Endothelial cell of umbilical vein (primary cell): ENCODE measurements at regions not wholly inside any gene's neighbourhood (a gene's known extent, or its start where the extent isn't known, plus 50 kb on each side); places are given as distances from the start of the nearest gene placed in this dataset.

Source experiments
- BruUV-seq: library from RNA; stranded (reverse); fragments of 400-500 nt; replicated peaks from 2 replicates; lab custom pipeline; 2021; lab: Mats Ljungman, UMichigan
- CTCF ChIA-PET: fragments of 300-600, 350-600 bp; sonication (Branson Sonifier 250); formaldehyde crosslinking; loops from one replicate; lab custom pipeline; 2021; ENCODE audit warnings: antibody characterized with exemption, inconsistent platforms; lab: Charles Lee
- POLR2A ChIA-PET: fragments of 300-600, 350-600 bp; sonication (Branson Sonifier 250); formaldehyde crosslinking; loops from one replicate; lab custom pipeline; 2021; ENCODE audit warnings: antibody characterized with exemption, inconsistent platforms; lab: Charles Lee
- DNase-seq: peaks from one replicate; pipeline ENCODE4 v3.0.0-alpha.2; 2011; ENCODE audit warnings: low read depth, low spot score
- FAIRE-seq: peaks from 2 replicates; lab custom pipeline; 2011; peaks lifted over from hg19 to GRCh38; lab: Jason Lieb, UNC
- H2AFZ ChIP-seq: 2 replicates; pipeline ENCODE4 v1.6.0; 2012; ENCODE audit warnings: low read depth, low read length, control low read depth, inconsistent platforms
- H3K27ac ChIP-seq: 2 replicates; pipeline ENCODE4 v1.5.1; 2011; ENCODE audit warnings: low read depth, mild to moderate bottlenecking, control low read depth, low read length, moderate library complexity; ENCODE audit not compliant: insufficient read depth
- H3K27me3 ChIP-seq, 2 experiments: 2 replicates each; pipeline versions ENCODE4 v1.6.0 to v1.6.1; 2011; ENCODE audit warnings: low read length in 2 of 2, mixed read lengths in 1 of 2; ENCODE audit not compliant: control insufficient read depth in 2 of 2, insufficient read depth in 2 of 2
- H3K36me3 ChIP-seq, 2 experiments: 2 replicates in 1 of 2; 3 replicates in 1 of 2; pipeline ENCODE4 v1.5.1; 2011; ENCODE audit warnings: low read length in 2 of 2, mild to moderate bottlenecking in 1 of 2, moderate library complexity in 1 of 2; ENCODE audit not compliant: control insufficient read depth in 2 of 2, insufficient read depth in 2 of 2; ENCODE audit errors: extremely low read depth in 1 of 2
- H3K4me1 ChIP-seq: 3 replicates; pipeline ENCODE4 v1.5.1; 2011; ENCODE audit warnings: mild to moderate bottlenecking, low read length; ENCODE audit not compliant: control insufficient read depth, insufficient read depth; ENCODE audit errors: extremely low read depth
- H3K4me2 ChIP-seq: 2 replicates; pipeline ENCODE4 v1.6.1; 2011; ENCODE audit warnings: low read length, control low read depth, mixed read lengths; ENCODE audit not compliant: insufficient read depth
- H3K4me3 ChIP-seq, 3 experiments: fragments of 200-600 bp in 1 of 3; sonication (generic), shearing (Covaris generic) in 1 of 3; replicated peaks in 1 of 3; 2 replicates each; pipeline ENCODE4 v1.5.1; 2011 to 2016; ENCODE audit warnings: control low read depth in 3 of 3, low read length in 3 of 3, mild to moderate bottlenecking in 2 of 3, inconsistent platforms in 1 of 3, low read depth in 1 of 3, moderate library complexity in 1 of 3; ENCODE audit not compliant: insufficient read depth in 1 of 3
- H3K79me2 ChIP-seq: 2 replicates; pipeline ENCODE4 v1.6.0; 2012; ENCODE audit warnings: low read length, inconsistent platforms; ENCODE audit not compliant: control insufficient read depth, insufficient read depth
- H3K9ac ChIP-seq: replicated peaks from 2 replicates; pipeline ENCODE3; 2011; ENCODE audit warnings: low read length, control low read depth; ENCODE audit not compliant: insufficient read depth; ENCODE audit errors: extremely low read depth
- H3K9me1 ChIP-seq: replicated peaks from 3 replicates; pipeline ENCODE4 v1.6.0; 2011; ENCODE audit warnings: mild to moderate bottlenecking, low read length; ENCODE audit not compliant: control insufficient read depth, insufficient read depth; ENCODE audit errors: extremely low read depth
- H3K9me3 ChIP-seq: replicated peaks from 2 replicates; pipeline ENCODE4 v1.5.1; 2012; ENCODE audit warnings: low read length, inconsistent platforms; ENCODE audit not compliant: control insufficient read depth, insufficient read depth
- H4K20me1 ChIP-seq: replicated peaks from 2 replicates; pipeline ENCODE3; 2011; ENCODE audit warnings: mild to moderate bottlenecking, low read length; ENCODE audit not compliant: control insufficient read depth, insufficient read depth; ENCODE audit errors: extremely low read depth
- EZH2 ChIP-seq: IDR thresholded peaks from 2 replicates; pipeline ENCODE4 v1.6.1; 2012; ENCODE audit warnings: borderline replicate concordance, low read depth, mild to moderate bottlenecking, moderate library complexity, low read length, inconsistent platforms; ENCODE audit not compliant: severe bottlenecking
- FOS ChIP-seq: IDR thresholded peaks from 2 replicates; pipeline ENCODE4 v1.6.1; 2011; ENCODE audit warnings: mild to moderate bottlenecking, low read length, moderate library complexity, borderline replicate concordance; ENCODE audit not compliant: insufficient read depth
- GATA2 ChIP-seq: IDR thresholded peaks from 2 replicates; pipeline ENCODE4 v1.7.0; 2011; ENCODE audit warnings: low read depth, mild to moderate bottlenecking, moderate library complexity, mixed read lengths, low read length; ENCODE audit not compliant: insufficient read length, insufficient read depth
- JUN ChIP-seq: IDR thresholded peaks from 2 replicates; pipeline ENCODE4 v1.6.1; 2011; ENCODE audit warnings: borderline replicate concordance, low read depth; ENCODE audit not compliant: insufficient read length, insufficient read depth
- MAX ChIP-seq: IDR thresholded peaks from 2 replicates; pipeline ENCODE4 v1.6.1; 2011; ENCODE audit not compliant: insufficient read depth, insufficient read length
- MYC ChIP-seq: IDR thresholded peaks from one replicate; pipeline ENCODE4 v1.6.1; 2011; ENCODE audit warnings: mild to moderate bottlenecking, low read depth, low read length
- POLR2A ChIP-seq: IDR thresholded peaks from 2 replicates; pipeline ENCODE4 v1.6.1; 2012; ENCODE audit warnings: low read depth, mild to moderate bottlenecking, control low read depth, low read length
- POLR2AphosphoS5 ChIP-seq: IDR thresholded peaks from 2 replicates; pipeline ENCODE4 v1.6.1; 2012; ENCODE audit warnings: low read depth, mild to moderate bottlenecking, control low read depth, low read length, moderate library complexity; ENCODE audit not compliant: insufficient read depth
- dilution Hi-C: fragments of 300-500 bp; cut with MboI; formaldehyde crosslinking; loops from one replicate; pipeline ENCODE4 v1.15.0; 2019; ENCODE audit warnings: low sequenced_read_pairs; ENCODE audit not compliant: extremely low pct_ligation_motif_present
- intact Hi-C: fragments of 100-400 bp; cut with micrococcal nuclease; formaldehyde crosslinking; loops from one replicate; pipeline ENCODE4 v1.10.0; 2022

DNA sequence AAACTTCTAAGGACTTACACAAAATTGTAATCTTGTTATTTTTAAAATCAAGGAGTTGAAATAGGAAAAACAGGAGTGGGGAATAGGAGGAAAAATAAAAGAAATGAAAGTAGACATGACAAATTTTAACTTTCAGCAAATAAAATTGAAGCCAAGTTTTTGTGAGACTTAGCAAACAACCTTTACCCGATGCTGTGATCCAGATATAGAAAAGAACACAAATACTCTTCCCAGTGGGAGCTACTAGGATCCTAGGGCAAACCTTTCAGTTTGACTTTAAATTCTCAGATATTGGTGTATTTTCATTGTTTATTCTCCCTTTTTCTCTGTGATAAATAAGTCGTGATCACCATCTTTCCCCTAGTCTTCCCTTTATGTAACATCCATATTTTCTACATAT is 968.7 kb upstream of the CITED2 start:
- BruUV-seq, result no TSS peak
- no peak overlapping the region for H2AFZ ChIP-seq
- H3K9me3 ChIP-seq, result no peaks in the 10 kb centered on the region
- dilution Hi-C loops (no loop called here), intact Hi-C loops (no loop called here)
- no peaks in the 10 kb centered on the region for H3K36me3 ChIP-seq
- no peak overlapping the region for H3K27ac ChIP-seq
- peaks cover 40% of the 10 kb centered on the region for H3K4me1 ChIP-seq
- no peaks in the 10 kb centered on the region for H3K79me2 ChIP-seq
- H3K4me3 ChIP-seq, result no peak overlapping the region
- H3K4me2 ChIP-seq, result no peak overlapping the region
- no peaks in the 10 kb centered on the region for H4K20me1 ChIP-seq
- no peak for DNase-seq
- ChIA-PET CTCF (no interaction called here), POLR2A (no interaction called here)
- no peaks in the 10 kb centered on the region for H3K9me1 ChIP-seq
- H3K9ac ChIP-seq, result no peak overlapping the region
- TF ChIP-seq POLR2AphosphoS5 (no peak), FOS (no peak), POLR2A (no peak), EZH2 (no peak), GATA2 (no peak), MAX (no peak), MYC (no peak), JUN (no peak)
- no peaks in the 10 kb centered on the region for H3K27me3 ChIP-seq
- FAIRE-seq, result no peak

DNA sequence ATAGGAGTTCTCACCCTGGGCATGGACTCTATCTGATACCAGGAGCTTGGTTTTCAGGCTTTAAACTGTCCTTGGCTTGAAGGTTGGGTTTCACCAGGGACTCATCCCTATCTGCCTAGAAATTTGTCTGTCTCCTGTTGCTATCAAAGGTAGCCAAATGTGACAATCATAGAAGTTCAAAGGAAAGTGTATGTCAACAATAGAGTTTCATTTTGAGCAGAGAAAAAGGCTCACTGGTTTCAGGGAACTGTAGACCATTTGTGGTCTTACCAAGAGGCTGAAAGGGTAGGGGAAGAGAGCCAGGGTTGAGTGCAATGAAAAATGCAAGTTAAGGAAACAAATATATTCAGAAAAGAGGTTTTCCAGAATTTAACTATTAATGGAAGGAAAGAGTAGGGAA is 966.8 kb upstream of the CITED2 start:
- Histone ChIP-seq H3K9me3 (no peaks in the 10 kb centered on the region), H3K27ac (no peak overlapping the region), H3K79me2 (no peaks in the 10 kb centered on the region), H3K9ac (no peak overlapping the region), H3K9me1 (no peaks in the 10 kb centered on the region), H3K4me1 (peaks cover 27% of the 10 kb centered on the region), H3K4me3 (no peak overlapping the region), H4K20me1 (no peaks in the 10 kb centered on the region), H3K36me3 (no peaks in the 10 kb centered on the region), H3K4me2 (no peak overlapping the region), H2AFZ (no peak overlapping the region), H3K27me3 (no peaks in the 10 kb centered on the region)
- CTCF ChIA-PET, result no interaction called here
- TF ChIP-seq POLR2AphosphoS5 (no peak), POLR2A (no peak), MAX (no peak)
- no peak for FAIRE-seq
- dilution Hi-C loops (no loop called here), intact Hi-C loops (no loop called here)
- no peak for DNase-seq
- POLR2A ChIA-PET, result no interaction called here
- BruUV-seq, result no TSS peak
